NT2/D1 (cell line): ENCODE measurements at regions not wholly inside any gene's neighbourhood (a gene's known extent, or its start where the extent isn't known, plus 50 kb on each side); places are given as distances from the start of the nearest gene placed in this dataset.

Experiments
- YY1 ChIP-seq: IDR thresholded peaks from 2 replicates; pipeline ENCODE4 v1.6.1; 2011; ENCODE audit not compliant: insufficient read length, insufficient read depth
- ZNF274 ChIP-seq: IDR thresholded peaks from 2 replicates; pipeline ENCODE4 v1.6.1; 2011; ENCODE audit warnings: mild to moderate bottlenecking, low read depth, low read length

GRCh38 chr10:56258991-56259390 is 102.1 kb downstream of the ZWINT start:
- TF ChIP-seq YY1 (no peak), ZNF274 (no peak)
